HG03064 (cell line): ENCODE measurements at regions not wholly inside any gene's neighbourhood (a gene's known extent, or its start where the extent isn't known, plus 50 kb on each side); places are given as distances from the start of the nearest gene placed in this dataset.
"Not testable (repeated sequence)": the region's sequence is repeated elsewhere in the genome, so short reads cannot be mapped to it uniquely, and the experiment has no call there.

Experiments
- ATAC-seq: cut with Tn5 transposase; IDR thresholded peaks from one replicate; pipeline ENCODE4 v1.9.1; 2021; ENCODE audit warnings: low read depth; ENCODE audit not compliant: unreplicated experiment

DNA sequence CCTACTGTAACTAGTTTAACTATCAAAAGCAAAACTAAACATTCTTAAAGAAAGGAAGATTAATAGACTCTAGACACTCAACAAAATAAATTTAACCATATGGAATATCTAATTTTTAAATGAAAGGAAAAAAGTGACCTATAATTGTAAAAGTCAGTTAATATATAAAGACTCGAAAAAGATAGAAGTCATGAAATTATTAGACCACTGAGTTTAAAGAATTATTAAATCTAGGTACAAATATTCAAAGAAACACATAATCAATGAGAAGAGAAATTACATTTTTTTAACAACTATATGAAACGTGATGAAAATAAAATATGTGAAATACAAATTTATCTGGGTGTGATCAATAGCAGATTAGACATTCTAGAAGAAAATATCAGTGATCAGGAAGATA, 706.8 kb upstream of the PCDH20 start:
- no peak for ATAC-seq

- no peak for ATAC-seq
Observed at GRCh38 chr13:62119739-62120700, 704.4 kb upstream of the PCDH20 start.

- no peak for ATAC-seq
Observed at GRCh38 chr13:62115831-62116230, 700.2 kb upstream of the PCDH20 start.

DNA sequence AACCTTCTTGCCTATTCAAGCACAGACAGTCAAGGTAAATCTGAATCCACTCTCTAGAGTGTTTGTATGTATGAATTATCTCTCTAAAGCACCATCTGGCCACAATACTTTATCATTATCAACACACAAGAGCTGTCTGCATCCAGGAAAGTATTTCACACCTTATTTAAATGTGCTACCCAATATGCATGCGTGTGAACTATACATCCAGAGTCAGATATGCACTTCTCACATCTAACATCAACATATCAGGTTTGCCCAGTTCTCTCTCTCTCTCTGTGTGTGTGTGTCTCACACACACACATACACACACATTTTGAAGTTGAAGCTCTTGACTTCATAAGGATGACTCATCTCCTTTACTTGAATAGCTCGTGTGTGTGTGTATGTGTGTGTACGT, 697.5 kb upstream of the PCDH20 start:
- ATAC-seq, result no peak

GRCh38 chr13:62110079-62110478, 694.4 kb upstream of the PCDH20 start:
- ATAC-seq, result no peak

GRCh38 chr13:62104136-62104535, 688.5 kb upstream of the PCDH20 start:
- not testable (repeated sequence) for ATAC-seq

- ATAC-seq, result no peak
Observed at GRCh38 chr13:62096652-62097051, 681.0 kb upstream of the PCDH20 start.

DNA sequence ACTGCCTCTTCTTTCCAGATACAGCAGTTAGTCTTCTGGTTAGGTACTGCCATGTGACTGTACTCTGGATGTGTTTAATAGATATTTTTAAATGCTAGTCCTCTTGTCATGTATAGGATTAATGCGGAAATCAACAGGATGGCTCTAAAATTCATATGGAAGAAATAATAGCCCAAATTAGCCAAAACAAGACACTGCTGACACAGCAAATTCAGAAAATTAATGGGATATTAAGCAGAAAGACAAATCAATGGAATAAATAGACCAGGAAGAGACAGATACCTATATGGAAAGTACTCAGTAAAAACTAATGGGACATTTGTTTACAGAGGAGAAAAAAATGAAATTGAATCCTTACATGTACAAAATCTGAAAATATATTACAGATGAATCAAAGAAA, 679.3 kb upstream of the PCDH20 start:
- no peak for ATAC-seq

GRCh38 chr13:62093984-62094780, 678.5 kb upstream of the PCDH20 start:
- no peak for ATAC-seq

DNA sequence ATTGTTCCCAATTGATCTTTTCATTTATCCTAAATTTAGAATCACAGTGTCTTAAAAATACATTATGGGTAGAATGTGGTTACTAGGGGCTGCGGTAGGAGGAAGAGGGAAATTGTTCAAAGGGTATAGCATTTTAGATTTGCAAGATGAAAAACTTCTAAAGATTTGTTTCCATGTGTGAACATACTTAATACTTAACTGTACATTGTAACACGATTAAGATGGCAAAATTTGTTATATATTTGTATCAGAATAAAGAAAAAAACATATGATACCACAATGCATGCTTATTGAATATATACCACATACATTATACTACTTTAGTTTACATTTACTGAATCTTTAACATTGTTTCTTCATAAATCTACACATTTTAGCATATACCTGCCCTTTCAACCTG, 677.3 kb upstream of the PCDH20 start:
- no peak for ATAC-seq

DNA sequence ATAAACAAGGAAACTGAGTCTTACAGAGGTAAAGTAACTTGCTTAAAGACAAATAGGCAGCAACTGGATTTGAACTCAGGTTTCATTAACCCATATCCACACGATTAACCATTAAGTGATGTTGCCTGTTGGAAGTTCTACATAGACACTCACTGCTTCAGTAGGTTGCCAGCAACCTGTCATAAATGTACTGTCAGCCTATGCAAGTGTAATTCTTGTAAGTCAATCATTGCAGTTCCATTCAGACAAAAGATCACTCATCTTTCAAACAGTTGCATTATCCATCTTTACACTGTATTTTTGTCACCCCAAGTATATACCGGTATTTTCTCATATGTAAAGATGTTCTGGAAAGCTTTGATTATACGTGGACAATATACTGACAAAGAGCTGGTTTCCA, 676.9 kb upstream of the PCDH20 start:
- no peak for ATAC-seq

GRCh38 chr13:62088165-62088564, 672.5 kb upstream of the PCDH20 start:
- no peak for ATAC-seq

- ATAC-seq, result no peak
Observed at GRCh38 chr13:62087124-62087523, 671.5 kb upstream of the PCDH20 start.

GRCh38 chr13:62085337-62086229, 669.9 kb upstream of the PCDH20 start:
- no peak for ATAC-seq

- no peak for ATAC-seq
Observed at GRCh38 chr13:62084728-62085127, 669.1 kb upstream of the PCDH20 start.

- ATAC-seq, result no peak
Observed at GRCh38 chr13:62067821-62068220, 652.2 kb upstream of the PCDH20 start.

DNA sequence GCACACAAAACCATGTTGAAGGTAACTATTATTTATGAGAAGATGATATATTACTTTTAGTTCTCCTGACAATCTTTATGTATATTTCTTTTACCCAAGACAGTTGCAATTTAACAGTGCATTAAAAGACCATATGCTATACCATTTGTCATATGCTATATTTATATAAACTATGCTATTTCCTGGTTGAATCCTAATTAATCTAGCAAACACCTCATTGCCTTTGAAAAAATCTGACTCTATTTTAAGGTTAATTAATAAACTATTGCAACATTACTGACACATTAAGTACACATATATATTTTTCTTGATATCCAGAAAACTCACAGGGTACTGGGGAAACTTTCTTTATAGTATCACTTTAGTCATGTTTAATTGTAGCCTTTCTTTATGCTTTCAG, 649.4 kb upstream of the PCDH20 start:
- ATAC-seq, result no peak

DNA sequence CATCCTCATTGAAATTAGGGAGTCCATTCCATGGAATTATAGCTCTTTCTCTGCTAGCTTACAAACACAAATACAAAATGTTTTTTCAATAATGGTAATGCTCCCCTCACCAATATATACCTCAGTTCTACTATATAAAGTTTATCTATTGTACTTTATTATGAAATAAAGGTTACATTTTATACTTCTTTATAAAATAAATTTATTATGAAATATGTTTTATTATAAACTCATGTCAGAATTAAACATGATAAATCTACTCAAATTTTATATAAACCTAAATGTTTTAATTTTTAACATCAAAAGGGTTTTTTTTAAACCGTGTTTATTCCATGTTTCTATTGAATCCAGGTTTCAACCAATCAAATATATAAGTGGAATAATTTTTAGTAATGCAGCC, 646.1 kb upstream of the PCDH20 start:
- no peak for ATAC-seq

- ATAC-seq, result no peak
Observed at GRCh38 chr13:62060570-62060969, 644.9 kb upstream of the PCDH20 start.

GRCh38 chr13:62057286-62057685, 641.6 kb upstream of the PCDH20 start:
- ATAC-seq, result no peak

- no peak for ATAC-seq
Observed at GRCh38 chr13:62049992-62050391, 634.3 kb upstream of the PCDH20 start.
